ENCODE measurements at regions not wholly inside any gene's neighbourhood (a gene's known extent, or its start where the extent isn't known, plus 50 kb on each side); places are given as distances from the start of the nearest gene placed in this dataset.

- TF ChIP-seq POLR2A (IDR thresholded peaks at IDR 0.05) (no peak), CTCF (IDR thresholded peaks at IDR 0.05) (no peak)
- H3K27me3 ChIP-seq: no peaks in the 10 kb centered on the region
- no peaks in the 10 kb centered on the region for H3K36me3 ChIP-seq
- H3K4me3 ChIP-seq: no peak overlapping the region
- no peak overlapping the region for H3K27ac ChIP-seq
- peaks cover 0 to 5% (median 0%) of the 10 kb centered on the region in 4 donors for H3K4me1 ChIP-seq
- no peaks in the 10 kb centered on the region for H3K9me3 ChIP-seq
- DNase-seq: no peak
Observed at GRCh38 chr10:3016016-3016415, 51.3 kb upstream of the PFKP start.

GRCh38 chr10:3014968-3015367 is 52.4 kb upstream of the PFKP start:
- Histone ChIP-seq H3K4me3 (peak overlapping the region in 1 of 4 donors; percentile 4), H3K4me1 (peaks cover 0 to 5% (median 0%) of the 10 kb centered on the region in 4 donors), H3K9me3 (no peaks in the 10 kb centered on the region), H3K27ac (no peak overlapping the region), H3K36me3 (no peaks in the 10 kb centered on the region), H3K27me3 (no peaks in the 10 kb centered on the region)
- peak in 1 of 3 donors; percentile 53 for DNase-seq
- no peak for TF ChIP-seq POLR2A (IDR thresholded peaks at IDR 0.05)
- TF ChIP-seq CTCF (IDR thresholded peaks at IDR 0.05): no peak

DNA sequence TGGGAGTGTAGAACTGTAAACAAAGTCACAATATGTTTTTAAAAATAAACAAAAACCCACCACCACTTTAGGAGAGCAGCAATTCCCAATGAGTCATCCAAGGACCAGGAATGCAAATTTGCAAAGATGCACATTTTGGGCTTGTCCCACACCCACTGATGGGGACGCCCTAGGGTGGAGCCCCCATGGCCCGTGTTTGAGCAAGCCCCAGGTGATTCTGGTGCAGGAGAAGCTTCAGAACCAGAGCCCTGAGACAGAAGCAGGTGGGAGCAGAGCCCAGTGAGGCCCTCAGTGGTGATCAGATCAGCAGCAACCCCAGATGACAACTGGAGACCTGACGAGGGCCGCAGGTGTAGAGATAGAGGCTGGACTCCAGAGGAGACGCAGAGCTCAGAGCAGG is 55.1 kb upstream of the PFKP start:
- Histone ChIP-seq H3K27me3 (no peaks in the 10 kb centered on the region), H3K27ac (no peak overlapping the region), H3K9me3 (no peaks in the 10 kb centered on the region), H3K4me1 (peaks cover 0 to 5% (median 3%) of the 10 kb centered on the region in 4 donors), H3K36me3 (no peaks in the 10 kb centered on the region), H3K4me3 (no peak overlapping the region)
- DNase-seq: no peak
- TF ChIP-seq POLR2A (IDR thresholded peaks at IDR 0.05): no peak
- TF ChIP-seq CTCF (IDR thresholded peaks at IDR 0.05): no peak

DNA sequence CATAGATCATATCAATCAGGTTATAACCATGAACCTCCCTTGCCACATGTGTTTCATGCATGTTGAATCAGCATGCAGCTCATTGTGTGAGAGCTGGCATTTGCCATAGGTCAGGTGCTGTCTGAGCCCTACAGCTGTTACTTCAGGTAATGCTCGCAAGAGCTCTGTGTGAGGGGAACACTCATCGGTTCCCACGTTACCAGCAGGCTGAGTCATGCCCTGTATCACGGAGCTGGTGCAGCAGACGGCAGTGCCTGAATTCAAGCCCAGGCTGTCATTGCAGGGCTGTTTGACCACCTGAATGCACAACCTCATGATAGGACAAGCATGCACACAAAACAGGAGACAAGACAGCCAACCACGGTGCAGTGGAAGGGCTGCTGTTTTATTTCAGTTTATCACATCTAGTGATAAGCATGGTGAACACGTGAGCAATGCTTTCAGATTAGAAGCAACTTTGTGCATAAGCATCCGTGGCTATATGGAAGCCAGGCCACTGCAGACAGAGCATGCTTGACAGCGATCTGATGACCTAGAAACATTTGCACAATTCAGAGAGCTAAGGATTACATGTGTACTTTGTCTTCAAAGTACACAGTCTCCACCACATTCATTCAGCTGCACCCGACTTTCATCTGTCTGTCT is 56.4 kb upstream of the PFKP start:
- Histone ChIP-seq H3K4me1 (peaks cover 0 to 5% (median 3%) of the 10 kb centered on the region in 4 donors), H3K27me3 (no peaks in the 10 kb centered on the region), H3K4me3 (no peak overlapping the region), H3K9me3 (no peaks in the 10 kb centered on the region), H3K36me3 (no peaks in the 10 kb centered on the region), H3K27ac (no peak overlapping the region)
- DNase-seq: no peak
- no peak for TF ChIP-seq CTCF (IDR thresholded peaks at IDR 0.05)
- no peak for TF ChIP-seq POLR2A (IDR thresholded peaks at IDR 0.05)

- Histone ChIP-seq H3K4me1 (peaks cover 0 to 5% (median 3%) of the 10 kb centered on the region in 4 donors), H3K27ac (no peak overlapping the region), H3K9me3 (no peaks in the 10 kb centered on the region), H3K4me3 (no peak overlapping the region), H3K36me3 (no peaks in the 10 kb centered on the region), H3K27me3 (no peaks in the 10 kb centered on the region)
- TF ChIP-seq POLR2A (IDR thresholded peaks at IDR 0.05): no peak
- DNase-seq: no peak
Observed at GRCh38 chr10:3010334-3010733, 57.0 kb upstream of the PFKP start.

DNA sequence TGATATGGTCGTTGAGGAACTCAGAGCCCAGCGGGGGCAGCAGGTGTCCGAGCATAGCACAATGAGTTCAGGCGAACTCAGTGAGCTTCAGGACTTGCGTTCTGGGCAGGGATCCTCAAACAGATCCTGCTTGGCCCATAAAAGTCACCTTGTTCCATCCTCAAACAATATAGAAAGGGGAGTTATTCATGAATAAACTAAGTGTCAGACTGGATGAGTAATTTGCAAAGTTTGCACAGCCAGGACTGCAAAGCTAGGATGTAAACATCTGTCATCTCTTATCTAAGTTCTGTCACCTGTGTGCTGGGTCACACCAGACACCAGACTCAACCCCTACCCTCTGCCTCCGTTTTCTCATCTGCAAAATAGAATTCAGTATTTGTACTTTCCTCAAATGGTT is 58.0 kb upstream of the PFKP start:
- Histone ChIP-seq H3K4me1 (peaks cover 0 to 5% (median 0%) of the 10 kb centered on the region in 4 donors), H3K4me3 (no peak overlapping the region), H3K36me3 (no peaks in the 10 kb centered on the region), H3K9me3 (no peaks in the 10 kb centered on the region), H3K27me3 (no peaks in the 10 kb centered on the region), H3K27ac (no peak overlapping the region)
- no peak for TF ChIP-seq POLR2A (IDR thresholded peaks at IDR 0.05)
- TF ChIP-seq CTCF (IDR thresholded peaks at IDR 0.05): no peak
- DNase-seq: no peak
